ENCODE measurements at regions not wholly inside any gene's neighbourhood (a gene's known extent, or its start where the extent isn't known, plus 50 kb on each side); places are given as distances from the start of the nearest gene placed in this dataset.
A peak's percentile ranks its signal among the peaks of the same experiment; 100 is the strongest.
"Not testable (repeated sequence)": the region's sequence is repeated elsewhere in the genome, so short reads cannot be mapped to it uniquely, and the experiment has no call there.

DNA sequence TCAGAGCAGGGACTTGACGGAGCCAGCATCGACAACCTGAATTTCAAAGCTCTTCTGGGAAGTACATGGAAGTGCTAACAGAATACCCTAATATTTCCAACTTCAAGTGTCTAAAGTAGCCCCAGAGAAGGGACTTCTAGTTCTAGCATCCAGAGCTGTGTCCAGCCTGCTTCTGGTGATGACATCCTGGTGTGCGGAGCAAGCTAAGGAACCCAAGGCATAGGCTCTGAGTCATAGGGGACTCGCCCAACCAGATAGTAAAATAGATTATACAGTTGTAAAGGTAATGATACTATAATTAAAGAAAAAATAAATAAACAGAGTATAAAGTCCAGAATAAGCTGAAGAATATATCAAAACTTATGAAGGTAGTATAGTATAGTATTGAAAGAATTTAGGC, 108.1 kb upstream of the SERPINE2 start:
- DNase-seq (ENCODE audit: low spot score): peak; percentile 35

GRCh38 chr2:224146356-224147160, 107.5 kb upstream of the SERPINE2 start:
- peak; percentile 53 for DNase-seq (ENCODE audit: low spot score)

DNA sequence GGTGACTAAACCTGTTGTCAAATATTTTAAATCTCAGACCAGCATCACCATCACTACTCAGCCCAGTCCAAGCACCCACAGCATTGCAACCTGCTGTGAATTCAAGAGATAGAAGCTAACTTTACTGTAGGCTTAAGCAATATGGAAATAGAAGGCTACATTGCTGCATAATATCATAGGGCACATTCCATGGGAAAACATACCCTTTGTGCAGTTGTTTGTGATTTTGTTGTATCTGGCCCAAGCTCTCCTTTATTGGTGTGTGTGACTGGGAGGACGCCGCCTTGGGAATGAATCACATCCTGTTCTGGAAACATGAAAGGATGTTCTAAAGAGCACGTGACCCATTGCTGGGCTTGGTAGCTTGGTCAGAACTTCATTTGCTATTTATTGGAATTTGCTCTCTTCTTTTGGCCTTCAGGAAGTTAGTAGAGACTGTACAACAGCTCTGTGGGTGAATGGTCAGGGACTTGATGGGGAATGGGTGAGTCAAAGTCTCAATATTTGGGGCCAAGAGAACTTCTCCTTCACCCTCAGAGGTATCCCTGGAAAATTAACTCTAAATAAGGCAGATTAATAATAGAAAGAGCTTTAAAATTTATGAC, 106.8 kb upstream of the SERPINE2 start:
- DNase-seq (ENCODE audit: low spot score): no peak

GRCh38 chr2:224143526-224143925, 104.4 kb upstream of the SERPINE2 start:
- DNase-seq (ENCODE audit: low spot score): no peak

DNA sequence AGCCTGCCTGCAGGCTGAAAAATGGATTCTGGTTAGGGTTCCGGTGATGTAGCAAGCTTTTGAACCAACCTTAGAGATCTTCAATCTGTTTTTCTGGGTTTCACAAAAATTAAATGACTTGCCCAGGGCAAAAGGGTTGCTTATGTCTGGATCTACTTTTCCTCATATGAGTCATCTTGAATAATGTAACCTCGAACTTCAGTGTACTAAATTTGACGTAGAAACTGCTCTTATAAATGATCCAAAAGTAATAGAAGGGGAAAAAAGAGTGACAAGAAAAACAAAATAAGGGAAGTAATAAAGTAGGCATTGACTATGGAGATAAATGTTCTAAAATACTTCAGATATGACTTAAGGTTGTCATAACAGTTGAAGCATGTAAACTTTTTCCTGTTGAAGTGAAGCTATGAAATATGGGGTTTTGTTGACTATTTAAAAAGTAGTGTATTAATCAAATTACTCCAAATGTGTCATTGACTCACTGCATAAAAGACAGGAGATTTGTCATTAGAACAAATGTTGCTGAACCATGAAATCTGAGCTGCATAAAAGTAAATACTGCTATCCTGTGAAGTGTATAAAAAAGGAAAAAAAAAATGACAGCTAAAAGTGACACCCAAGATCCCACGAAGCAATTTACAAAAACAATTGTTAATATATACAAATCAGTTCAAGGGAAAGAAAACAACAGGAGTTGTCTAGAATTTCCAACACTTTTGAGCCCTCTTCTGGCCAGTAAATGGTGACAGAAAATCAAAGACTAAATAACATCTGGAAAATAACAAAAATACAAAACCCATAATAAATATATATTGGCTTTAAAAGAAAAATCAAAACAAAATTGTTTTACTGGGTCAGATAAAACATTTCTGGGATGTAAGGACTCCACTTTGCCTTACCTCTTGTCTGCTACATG, 103.6 kb upstream of the SERPINE2 start:
- no peak for DNase-seq (ENCODE audit: low spot score)

- DNase-seq (ENCODE audit: low spot score): no peak
Measured at GRCh38 chr2:224141304-224141703, 102.2 kb upstream of the SERPINE2 start.

- DNase-seq (ENCODE audit: low spot score): no peak
Measured at GRCh38 chr2:224137208-224137607, 98.1 kb upstream of the SERPINE2 start.

- DNase-seq (ENCODE audit: low spot score): no peak
Measured at GRCh38 chr2:224136396-224136795, 97.3 kb upstream of the SERPINE2 start.

DNA sequence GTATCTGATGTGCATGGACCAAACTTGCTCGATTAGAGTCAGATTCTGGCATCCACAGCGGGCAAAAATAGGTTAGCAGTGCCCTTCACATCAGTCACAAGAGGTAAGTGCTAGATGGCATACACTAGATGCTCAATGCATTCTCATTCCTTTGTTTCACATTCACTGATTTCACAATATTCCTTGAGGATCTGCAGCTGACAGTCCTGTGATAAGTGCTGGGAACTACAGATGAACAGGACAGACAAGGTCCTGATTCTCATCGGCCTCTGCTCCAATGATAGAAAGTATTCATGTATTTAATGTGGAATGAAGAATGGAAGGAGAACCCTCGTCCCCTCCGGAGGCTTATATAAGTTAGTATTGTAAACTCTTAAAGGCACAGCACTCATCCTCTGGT, 96.8 kb upstream of the SERPINE2 start:
- no peak for DNase-seq (ENCODE audit: low spot score)

DNA sequence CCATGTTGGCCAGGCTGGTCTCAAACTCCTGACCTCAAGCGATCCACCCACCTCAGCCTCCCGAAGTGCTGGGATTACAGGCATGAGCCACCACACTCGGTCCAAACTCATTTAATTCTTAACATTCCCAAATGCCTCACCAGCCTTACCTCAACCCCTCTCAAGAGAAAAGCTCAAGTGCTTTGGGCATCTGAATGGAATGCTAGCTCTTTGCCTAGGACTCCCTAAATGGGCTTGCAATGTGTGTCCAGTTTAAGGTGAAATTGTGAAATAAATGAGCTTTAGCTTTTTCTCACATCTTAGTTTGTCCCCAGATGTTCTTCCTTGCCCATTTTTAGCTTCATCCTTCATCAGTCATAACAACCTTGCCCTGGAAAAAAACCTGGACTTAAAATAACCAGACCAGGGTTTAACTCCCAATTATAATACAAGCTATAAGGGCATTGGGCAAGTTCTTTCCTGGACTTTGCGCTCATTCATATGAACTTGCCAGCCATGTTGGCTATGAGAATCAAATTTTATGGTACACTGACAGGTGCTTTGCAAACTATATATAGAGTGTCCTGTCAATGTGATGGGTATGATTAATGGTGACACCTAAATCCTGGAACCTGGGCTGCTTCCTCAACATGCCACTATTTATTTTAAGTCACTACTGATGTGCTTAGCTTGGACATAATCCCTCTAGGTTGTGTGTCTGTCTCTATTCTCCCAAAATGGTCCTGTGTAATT, 95.1 kb upstream of the SERPINE2 start:
- DNase-seq (ENCODE audit: low spot score): no peak

GRCh38 chr2:224133387-224133786, 94.3 kb upstream of the SERPINE2 start:
- no peak for DNase-seq (ENCODE audit: low spot score)

- no peak for DNase-seq (ENCODE audit: low spot score)
Measured at GRCh38 chr2:224127871-224128501, 88.9 kb upstream of the SERPINE2 start.

DNA sequence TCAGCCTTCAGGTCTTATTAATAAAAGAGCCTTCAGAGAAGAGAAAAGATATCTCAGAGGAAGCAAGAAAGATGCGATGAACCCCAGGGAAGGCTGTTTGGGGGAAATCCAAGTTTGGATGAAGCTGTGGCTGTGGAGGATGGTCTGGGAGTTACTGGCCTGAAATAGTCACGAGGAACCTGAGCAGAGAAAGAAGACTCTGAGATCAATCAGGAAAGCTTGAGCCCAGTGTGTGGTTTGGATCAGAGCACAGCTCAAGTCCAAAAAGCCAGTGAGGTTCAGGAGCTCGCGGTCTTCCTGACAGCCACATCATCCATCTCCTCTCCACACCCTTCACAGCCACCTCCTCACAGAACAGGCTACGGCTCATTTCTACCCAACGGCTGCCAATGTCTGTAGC, 87.4 kb upstream of the SERPINE2 start:
- DNase-seq (ENCODE audit: low spot score): no peak

- DNase-seq (ENCODE audit: low spot score): no peak
Measured at GRCh38 chr2:224126003-224126402, 86.9 kb upstream of the SERPINE2 start.

GRCh38 chr2:224122542-224122941, 83.5 kb upstream of the SERPINE2 start:
- DNase-seq (ENCODE audit: low spot score): no peak

DNA sequence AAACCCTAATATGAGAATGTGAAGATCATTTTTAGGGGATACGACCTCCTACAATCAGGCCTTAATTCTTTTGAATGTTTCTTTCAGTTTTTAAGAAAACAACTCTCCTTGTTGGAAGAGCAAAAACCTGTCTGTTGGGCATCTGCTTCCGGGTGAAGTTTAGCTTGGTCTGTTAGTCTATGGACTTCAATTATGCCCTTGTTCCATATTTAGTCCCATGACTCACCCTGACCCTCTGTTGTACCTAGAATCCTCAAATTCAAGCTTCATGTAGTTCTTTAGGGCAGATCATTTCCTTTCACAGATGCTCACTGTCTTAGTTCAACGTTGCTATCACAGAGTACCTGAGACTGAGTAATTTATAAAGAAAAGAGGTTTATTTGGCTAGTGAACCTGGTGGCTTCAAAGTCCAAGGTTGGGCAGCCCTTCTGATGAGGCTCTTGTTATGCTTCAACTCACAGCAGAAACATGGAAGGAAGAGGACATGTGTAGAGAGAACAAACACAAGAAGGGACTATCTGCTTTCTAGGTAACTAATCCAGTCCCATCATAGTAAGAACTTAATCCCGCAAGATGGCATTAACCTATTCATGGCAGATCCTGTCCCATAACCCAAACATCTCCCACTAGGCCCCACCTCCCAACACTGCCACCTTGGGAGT, 82.5 kb upstream of the SERPINE2 start:
- no peak for DNase-seq (ENCODE audit: low spot score)

DNA sequence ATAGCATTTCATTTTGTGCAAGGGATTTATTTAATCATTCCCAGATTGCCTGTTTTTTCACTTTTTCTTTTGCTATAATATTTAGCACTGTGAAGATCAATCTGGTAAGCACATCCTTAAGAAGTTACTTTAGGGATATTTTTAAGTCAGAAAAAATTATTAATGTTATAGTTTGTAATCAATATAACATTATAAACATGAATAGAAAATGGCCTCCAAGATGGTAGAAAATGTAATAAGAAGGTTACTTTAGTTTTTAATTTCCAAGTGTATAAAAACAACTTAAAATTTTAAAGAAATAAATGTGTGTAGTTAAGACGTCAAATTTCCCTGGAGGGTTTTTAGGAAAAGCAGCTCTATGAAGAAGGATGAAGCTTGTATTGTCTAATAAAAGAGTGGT, 81.9 kb upstream of the SERPINE2 start:
- DNase-seq (ENCODE audit: low spot score): no peak

GRCh38 chr2:224119846-224120245, 80.8 kb upstream of the SERPINE2 start:
- not testable (repeated sequence) for DNase-seq (ENCODE audit: low spot score)

DNA sequence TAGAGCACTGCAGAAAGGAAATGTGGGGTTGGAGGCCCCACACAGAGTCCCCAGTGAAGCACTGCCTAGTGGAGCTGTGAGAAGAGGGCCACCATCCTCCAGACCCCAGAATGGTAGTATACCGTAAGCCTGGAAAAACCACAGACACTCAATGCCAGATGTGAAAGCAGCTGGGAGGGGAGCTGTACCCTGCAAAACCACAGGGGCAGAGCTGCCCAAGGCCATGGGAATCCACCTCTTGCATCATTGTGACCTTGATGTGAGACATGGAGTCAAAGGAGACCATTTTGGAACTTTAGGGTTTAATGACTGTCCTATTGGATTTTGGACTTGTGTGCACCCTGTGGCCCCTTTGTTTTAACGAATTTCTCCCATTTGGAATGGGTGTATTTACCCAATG, 75.3 kb upstream of the SERPINE2 start:
- DNase-seq (ENCODE audit: low spot score): no peak

DNA sequence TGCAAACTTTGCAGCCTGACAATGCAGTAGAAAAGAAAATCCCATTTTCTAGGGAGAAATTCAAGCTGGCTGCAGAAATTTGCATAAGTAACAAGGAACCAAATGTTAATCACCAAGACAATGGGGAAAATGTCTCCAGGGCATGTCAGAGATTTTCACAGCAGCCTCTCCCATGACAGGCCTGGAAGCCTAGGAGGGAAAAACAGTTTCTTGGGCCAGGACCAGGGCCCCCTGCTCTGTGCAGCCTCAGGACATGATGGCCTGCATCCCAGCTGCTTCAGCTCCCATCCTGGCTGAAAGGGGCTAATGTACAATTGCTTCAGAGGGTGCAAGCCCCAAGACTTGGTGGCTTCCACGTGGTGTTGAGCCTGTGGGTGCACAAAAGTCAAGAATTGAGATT, 74.8 kb upstream of the SERPINE2 start:
- not testable (repeated sequence) for DNase-seq (ENCODE audit: low spot score)

DNA sequence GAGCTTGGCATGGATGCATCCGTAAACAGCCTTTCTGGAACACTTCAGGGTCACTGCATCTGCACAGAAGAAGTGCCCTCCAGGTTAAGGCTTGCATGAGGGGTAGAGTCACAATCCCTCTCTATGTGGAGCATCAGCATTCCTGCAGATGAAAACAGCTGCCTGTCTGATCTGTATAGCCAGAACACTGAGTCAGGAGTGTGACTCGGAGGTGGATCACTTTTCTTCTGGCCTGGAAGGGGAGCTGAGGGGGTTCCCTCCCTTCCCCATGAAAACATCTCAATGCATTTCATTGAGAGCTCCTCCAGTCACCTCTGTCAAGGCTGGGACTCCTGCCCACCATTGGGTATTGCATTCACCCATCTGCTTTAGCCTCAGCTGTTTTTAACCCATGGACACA, 72.5 kb upstream of the SERPINE2 start:
- DNase-seq (ENCODE audit: low spot score): no peak

Measured in mucosa of gallbladder (tissue), 1 donor.